ENCODE measurements at regions not wholly inside any gene's neighbourhood (a gene's known extent, or its start where the extent isn't known, plus 50 kb on each side); places are given as distances from the start of the nearest gene placed in this dataset.
"Not testable (repeated sequence)": the region's sequence is repeated elsewhere in the genome, so short reads cannot be mapped to it uniquely, and the experiment has no call there.

GRCh38 chr6:92504509-92504908 lies 914.9 kb downstream of the EPHA7 start:
- DNase-seq (ENCODE audit: low spot score) = no peak

GRCh38 chr6:92497281-92497680 lies 922.1 kb downstream of the EPHA7 start:
- no peak for DNase-seq (ENCODE audit: low spot score)

- DNase-seq (ENCODE audit: low spot score) = peak; percentile 48
Observed at GRCh38 chr6:92496527-92496926, 922.8 kb downstream of the EPHA7 start.

GRCh38 chr6:92495242-92495641 lies 924.1 kb downstream of the EPHA7 start:
- no peak for DNase-seq (ENCODE audit: low spot score)

GRCh38 chr6:92485487-92485886 lies 933.9 kb downstream of the EPHA7 start:
- no peak for DNase-seq (ENCODE audit: low spot score)

- DNase-seq (ENCODE audit: low spot score) = no peak
Observed at GRCh38 chr6:92479831-92480230, 939.5 kb downstream of the EPHA7 start.

GRCh38 chr6:92473056-92473455 lies 946.3 kb downstream of the EPHA7 start:
- DNase-seq (ENCODE audit: low spot score) = no peak

- no peak for DNase-seq (ENCODE audit: low spot score)
Observed at GRCh38 chr6:92469186-92469828, 950.1 kb downstream of the EPHA7 start.

- no peak for DNase-seq (ENCODE audit: low spot score)
Observed at GRCh38 chr6:92468066-92468465, 951.3 kb downstream of the EPHA7 start.

GRCh38 chr6:92460133-92460532 lies 959.2 kb downstream of the EPHA7 start:
- DNase-seq (ENCODE audit: low spot score) = no peak

GRCh38 chr6:92459606-92460005 lies 959.8 kb downstream of the EPHA7 start:
- DNase-seq (ENCODE audit: low spot score) = no peak

GRCh38 chr6:92446052-92446451 lies 973.3 kb downstream of the EPHA7 start:
- no peak for DNase-seq (ENCODE audit: low spot score)

- DNase-seq (ENCODE audit: low spot score) = no peak
Observed at GRCh38 chr6:92433911-92434310, 985.4 kb downstream of the EPHA7 start.

- no peak for DNase-seq (ENCODE audit: low spot score)
Observed at GRCh38 chr6:92431502-92431901, 987.9 kb downstream of the EPHA7 start.

- no peak for DNase-seq (ENCODE audit: low spot score)
Observed at GRCh38 chr6:92428448-92428847, 990.9 kb downstream of the EPHA7 start.

GRCh38 chr6:92427453-92427852 lies 991.9 kb downstream of the EPHA7 start:
- DNase-seq (ENCODE audit: low spot score) = no peak

GRCh38 chr6:92415656-92416055 lies 1003.7 kb downstream of the EPHA7 start:
- DNase-seq (ENCODE audit: low spot score) = peak; percentile 5

- DNase-seq (ENCODE audit: low spot score) = no peak
Observed at GRCh38 chr6:92408350-92408749, 1011.0 kb downstream of the EPHA7 start.

GRCh38 chr6:92404281-92404680 lies 1015.1 kb downstream of the EPHA7 start:
- DNase-seq (ENCODE audit: low spot score) = no peak

GRCh38 chr6:92399911-92400310 lies 1019.4 kb downstream of the EPHA7 start:
- no peak for DNase-seq (ENCODE audit: low spot score)

GRCh38 chr6:92388706-92389105 lies 1030.7 kb downstream of the EPHA7 start:
- not testable (repeated sequence) for DNase-seq (ENCODE audit: low spot score)

GRCh38 chr6:92380803-92381601 lies 1038.4 kb downstream of the EPHA7 start:
- DNase-seq (ENCODE audit: low spot score) = no peak

- DNase-seq (ENCODE audit: low spot score) = no peak
Observed at GRCh38 chr6:92377137-92377536, 1042.2 kb downstream of the EPHA7 start.

- DNase-seq (ENCODE audit: low spot score) = no peak
Observed at GRCh38 chr6:92376691-92377090, 1042.7 kb downstream of the EPHA7 start.
